Panc1 (cell line): ENCODE measurements at regions not wholly inside any gene's neighbourhood (a gene's known extent, or its start where the extent isn't known, plus 50 kb on each side); places are given as distances from the start of the nearest gene placed in this dataset.

ENCODE experiments used
- POLR2AphosphoS5 ChIP-seq: IDR thresholded peaks from 2 replicates; pipeline ENCODE4 v1.6.1; 2012; ENCODE audit warnings: mild to moderate bottlenecking, low read depth, low read length, moderate library complexity
- TF ChIP-seq, protein P1 (sequence below): fragments of 450-650 bp; IDR thresholded peaks from 2 replicates; pipeline ENCODE4 v1.5.1; 2017; ENCODE audit warnings: mild to moderate bottlenecking

DNA sequence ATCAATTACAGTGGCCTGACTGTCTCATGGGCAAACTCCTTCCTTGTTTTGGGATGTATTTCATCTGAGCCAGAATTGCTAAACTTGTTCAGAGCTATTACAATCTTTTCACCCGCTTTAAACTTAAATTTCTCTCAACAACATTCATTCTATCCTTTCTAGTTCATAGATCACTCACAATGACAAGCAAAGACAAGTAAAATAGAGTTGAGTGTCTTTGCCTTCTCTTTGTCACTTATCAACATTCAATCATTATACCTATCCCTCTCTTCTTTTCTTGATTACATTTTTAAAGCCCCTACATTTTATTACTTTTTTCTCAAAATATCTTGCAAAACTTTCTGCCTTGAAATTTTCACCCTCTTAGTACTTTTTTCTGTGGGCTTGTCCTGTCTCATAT, 1113.1 kb downstream of the PCDH17 start:
- TF ChIP-seq, protein P1, sequence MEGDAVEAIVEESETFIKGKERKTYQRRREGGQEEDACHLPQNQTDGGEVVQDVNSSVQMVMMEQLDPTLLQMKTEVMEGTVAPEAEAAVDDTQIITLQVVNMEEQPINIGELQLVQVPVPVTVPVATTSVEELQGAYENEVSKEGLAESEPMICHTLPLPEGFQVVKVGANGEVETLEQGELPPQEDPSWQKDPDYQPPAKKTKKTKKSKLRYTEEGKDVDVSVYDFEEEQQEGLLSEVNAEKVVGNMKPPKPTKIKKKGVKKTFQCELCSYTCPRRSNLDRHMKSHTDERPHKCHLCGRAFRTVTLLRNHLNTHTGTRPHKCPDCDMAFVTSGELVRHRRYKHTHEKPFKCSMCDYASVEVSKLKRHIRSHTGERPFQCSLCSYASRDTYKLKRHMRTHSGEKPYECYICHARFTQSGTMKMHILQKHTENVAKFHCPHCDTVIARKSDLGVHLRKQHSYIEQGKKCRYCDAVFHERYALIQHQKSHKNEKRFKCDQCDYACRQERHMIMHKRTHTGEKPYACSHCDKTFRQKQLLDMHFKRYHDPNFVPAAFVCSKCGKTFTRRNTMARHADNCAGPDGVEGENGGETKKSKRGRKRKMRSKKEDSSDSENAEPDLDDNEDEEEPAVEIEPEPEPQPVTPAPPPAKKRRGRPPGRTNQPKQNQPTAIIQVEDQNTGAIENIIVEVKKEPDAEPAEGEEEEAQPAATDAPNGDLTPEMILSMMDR: no peak
- TF ChIP-seq POLR2AphosphoS5: no peak
